Karpas-422 (cell line): ENCODE measurements at regions not wholly inside any gene's neighbourhood (a gene's known extent, or its start where the extent isn't known, plus 50 kb on each side); places are given as distances from the start of the nearest gene placed in this dataset.
"Not testable (repeated sequence)": the region's sequence is repeated elsewhere in the genome, so short reads cannot be mapped to it uniquely, and the experiment has no call there.

ENCODE experiments used
- DNase-seq: peaks from one replicate; pipeline ENCODE4 v3.0.0-alpha.2; 2015
- H2AFZ ChIP-seq: fragments of 200-600 bp; sonication (generic); 2 replicates; pipeline ENCODE4 v1.6.1; 2014; ENCODE audit warnings: antibody characterized with exemption, low read length, mixed read lengths
- H3K27ac ChIP-seq: fragments of 200-600 bp; sonication (generic); 2 replicates; pipeline ENCODE4 v1.5.1; 2014; ENCODE audit warnings: mild to moderate bottlenecking, low read length, moderate library complexity
- H3K27me3 ChIP-seq: fragments of 200-600 bp; sonication (generic); 2 replicates; pipeline ENCODE4 v1.6.1; 2014; ENCODE audit warnings: low read length, mixed read lengths
- H3K36me3 ChIP-seq: fragments of 200-600 bp; sonication (generic); 2 replicates; pipeline ENCODE4 v1.6.1; 2014; ENCODE audit warnings: low read length, mixed read lengths; ENCODE audit not compliant: insufficient read depth
- H3K4me1 ChIP-seq: fragments of 200-600 bp; sonication (generic); 2 replicates; pipeline ENCODE4 v1.6.1; 2014; ENCODE audit warnings: mild to moderate bottlenecking, low read length, mixed read lengths
- H3K4me2 ChIP-seq: fragments of 200-600 bp; sonication (generic); 2 replicates; pipeline ENCODE4 v1.6.1; 2014; ENCODE audit warnings: low read length, low read depth, mild to moderate bottlenecking; ENCODE audit not compliant: poor library complexity, severe bottlenecking
- H3K4me3 ChIP-seq: fragments of 200-600 bp; sonication (generic); 2 replicates; pipeline ENCODE4 v1.5.1; 2014; ENCODE audit warnings: mild to moderate bottlenecking, antibody characterized with exemption, low read length, mixed read lengths
- H3K79me2 ChIP-seq: fragments of 200-600 bp; sonication (generic); 2 replicates; pipeline ENCODE4 v1.6.1; 2014; ENCODE audit warnings: mild to moderate bottlenecking, low read length, mixed read lengths
- H3K9ac ChIP-seq: fragments of 200-600 bp; sonication (generic); 2 replicates; pipeline ENCODE4 v1.6.0; 2014; ENCODE audit warnings: low read length
- H3K9me2 ChIP-seq: fragments of 200-600 bp; sonication (generic), shearing (Covaris generic); replicated peaks from 2 replicates; pipeline ENCODE4 v1.6.0; 2014; ENCODE audit warnings: mild to moderate bottlenecking, low read length, moderate library complexity; ENCODE audit not compliant: insufficient read depth
- H3K9me3 ChIP-seq: fragments of 300-700, 200-600 bp; sonication (generic); 2 replicates; pipeline ENCODE4 v1.6.1; 2014; ENCODE audit warnings: low read length, mixed read lengths
- H4K20me1 ChIP-seq: fragments of 200-600 bp; sonication (generic); 2 replicates; pipeline ENCODE4 v1.6.1; 2014; ENCODE audit warnings: mild to moderate bottlenecking, antibody characterized with exemption, low read length, low read depth; ENCODE audit not compliant: insufficient read depth

GRCh38 chr5:121660142-121660541 lies 191.5 kb upstream of the FTMT start:
- Histone ChIP-seq H4K20me1 (no peaks in the 10 kb centered on the region), H3K27me3 (no peaks in the 10 kb centered on the region), H2AFZ (no peak overlapping the region), H3K4me2 (no peak overlapping the region), H3K79me2 (no peaks in the 10 kb centered on the region), H3K9ac (no peak overlapping the region), H3K27ac (no peak overlapping the region), H3K4me1 (no peaks in the 10 kb centered on the region), H3K9me3 (no peaks in the 10 kb centered on the region), H3K4me3 (no peak overlapping the region), H3K9me2 (no peaks in the 10 kb centered on the region), H3K36me3 (no peaks in the 10 kb centered on the region)
- no peak for DNase-seq

GRCh38 chr5:121665542-121665941 lies 186.1 kb upstream of the FTMT start:
- H3K4me3 ChIP-seq, H3K4me2 ChIP-seq, H2AFZ ChIP-seq, H3K27me3 ChIP-seq, H4K20me1 ChIP-seq, H3K27ac ChIP-seq, H3K9me2 ChIP-seq, H3K36me3 ChIP-seq, H3K79me2 ChIP-seq, H3K4me1 ChIP-seq, H3K9ac ChIP-seq, DNase-seq, H3K9me3 ChIP-seq: not testable (repeated sequence)

- no peaks in the 10 kb centered on the region for H3K79me2 ChIP-seq
- H3K9ac ChIP-seq: no peak overlapping the region
- H3K27me3 ChIP-seq: no peaks in the 10 kb centered on the region
These were observed 184.4 kb upstream of the FTMT start for GRCh38 chr5:121667292-121667691.

GRCh38 chr5:121668635-121669034 lies 183.0 kb upstream of the FTMT start:
- 0 out of 2 replicates have a peak, but pooled peaks cover 2% of the 10 kb centered on the region for H3K9me2 ChIP-seq
- H3K9ac ChIP-seq: no peak overlapping the region
- no peak for DNase-seq
- no peaks in the 10 kb centered on the region for H4K20me1 ChIP-seq
- H3K27ac ChIP-seq: no peak overlapping the region
- no peak overlapping the region for H3K4me2 ChIP-seq
- no peaks in the 10 kb centered on the region for H3K79me2 ChIP-seq
- H3K4me1 ChIP-seq: no peaks in the 10 kb centered on the region
- H2AFZ ChIP-seq: no peak overlapping the region
- no peaks in the 10 kb centered on the region for H3K27me3 ChIP-seq
- no peaks in the 10 kb centered on the region for H3K9me3 ChIP-seq
- no peaks in the 10 kb centered on the region for H3K36me3 ChIP-seq
- no peak overlapping the region for H3K4me3 ChIP-seq

More at GRCh38 chr5:121667292-121667691, 184.4 kb upstream of the FTMT start:
- no peaks in the 10 kb centered on the region for H4K20me1 ChIP-seq
- no peak overlapping the region for H3K27ac ChIP-seq
- no peak overlapping the region for H3K4me3 ChIP-seq
- H3K9me3 ChIP-seq: no peaks in the 10 kb centered on the region
- H2AFZ ChIP-seq: no peak overlapping the region
- H3K4me1 ChIP-seq: no peaks in the 10 kb centered on the region
- DNase-seq: no peak
- H3K4me2 ChIP-seq: no peak overlapping the region
- H3K9me2 ChIP-seq: 0 out of 2 replicates have a peak, but pooled peaks cover 2% of the 10 kb centered on the region
- no peaks in the 10 kb centered on the region for H3K36me3 ChIP-seq

GRCh38 chr5:121671624-121672023 lies 180.1 kb upstream of the FTMT start:
- Histone ChIP-seq H2AFZ (no peak overlapping the region), H3K27me3 (no peaks in the 10 kb centered on the region), H3K9me3 (no peaks in the 10 kb centered on the region), H3K4me3 (no peak overlapping the region), H3K79me2 (no peaks in the 10 kb centered on the region), H3K9ac (no peak overlapping the region), H3K36me3 (no peaks in the 10 kb centered on the region), H3K4me2 (no peak overlapping the region), H3K27ac (no peak overlapping the region), H3K9me2 (0 out of 2 replicates have a peak, but pooled peaks cover 2% of the 10 kb centered on the region), H3K4me1 (no peaks in the 10 kb centered on the region), H4K20me1 (no peaks in the 10 kb centered on the region)
- no peak for DNase-seq

- Histone ChIP-seq H3K4me1 (no peaks in the 10 kb centered on the region), H2AFZ (no peak overlapping the region), H3K9ac (no peak overlapping the region), H3K27ac (no peak overlapping the region), H3K9me3 (no peaks in the 10 kb centered on the region), H3K27me3 (no peaks in the 10 kb centered on the region), H3K4me2 (no peak overlapping the region), H3K4me3 (no peak overlapping the region), H4K20me1 (no peaks in the 10 kb centered on the region), H3K79me2 (no peaks in the 10 kb centered on the region), H3K36me3 (no peaks in the 10 kb centered on the region), H3K9me2 (no peaks in the 10 kb centered on the region)
- no peak for DNase-seq
These were observed 175.8 kb upstream of the FTMT start for GRCh38 chr5:121675924-121676323.

- Histone ChIP-seq H3K9me2 (no peaks in the 10 kb centered on the region), H3K4me3 (no peak overlapping the region), H3K36me3 (no peaks in the 10 kb centered on the region), H3K9ac (no peak overlapping the region), H2AFZ (no peak overlapping the region), H3K9me3 (peaks cover 3% of the 10 kb centered on the region; the same call in 1 of the 2 replicates), H3K4me2 (no peak overlapping the region), H3K4me1 (no peaks in the 10 kb centered on the region), H4K20me1 (no peaks in the 10 kb centered on the region), H3K79me2 (no peaks in the 10 kb centered on the region), H3K27ac (no peak overlapping the region), H3K27me3 (no peaks in the 10 kb centered on the region)
- no peak for DNase-seq
These were observed 170.3 kb upstream of the FTMT start for GRCh38 chr5:121681229-121681855.

- no peak overlapping the region for H3K4me3 ChIP-seq
- no peak overlapping the region for H3K27ac ChIP-seq
- no peaks in the 10 kb centered on the region for H3K36me3 ChIP-seq
- no peaks in the 10 kb centered on the region for H3K27me3 ChIP-seq
- no peaks in the 10 kb centered on the region for H3K9me3 ChIP-seq
- H3K4me1 ChIP-seq: no peaks in the 10 kb centered on the region
- no peaks in the 10 kb centered on the region for H4K20me1 ChIP-seq
- no peaks in the 10 kb centered on the region for H3K9me2 ChIP-seq
- no peak for DNase-seq
- H3K4me2 ChIP-seq: no peak overlapping the region
- H2AFZ ChIP-seq: no peak overlapping the region
- H3K79me2 ChIP-seq: no peaks in the 10 kb centered on the region
- no peak overlapping the region for H3K9ac ChIP-seq
These were observed 163.6 kb upstream of the FTMT start for GRCh38 chr5:121688126-121688525.
